Smooth muscle cell (in vitro differentiated cells): ENCODE measurements at regions not wholly inside any gene's neighbourhood (a gene's known extent, or its start where the extent isn't known, plus 50 kb on each side); places are given as distances from the start of the nearest gene placed in this dataset.

Experiments
- DNase-seq: peaks from one replicate; lab custom pipeline; 2025; ENCODE audit not compliant: unreplicated experiment; lab: John Stamatoyannopoulos, UW
- H2AFZ ChIP-seq: fragments of 200-600 bp; sonication (generic); 2 replicates; pipeline ENCODE4 v1.6.0; 2016; ENCODE audit warnings: antibody characterized with exemption, low read depth, mild to moderate bottlenecking
- H3F3A ChIP-seq: fragments of 200-600 bp; sonication (generic); 2 replicates; pipeline ENCODE4 v1.6.0; 2017; ENCODE audit warnings: antibody characterized with exemption, low read depth
- H3K27ac ChIP-seq: fragments of 200-600 bp; sonication (generic); 2 replicates; pipeline ENCODE4 v1.5.1; 2016; ENCODE audit warnings: low read depth, mild to moderate bottlenecking
- H3K27me3 ChIP-seq: fragments of 200-600 bp; sonication (generic); 2 replicates; pipeline ENCODE4 v1.6.1; 2016; ENCODE audit warnings: low read depth, mild to moderate bottlenecking
- H3K36me3 ChIP-seq: fragments of 200-600 bp; sonication (generic); 2 replicates; pipeline ENCODE4 v1.5.1; 2016; ENCODE audit warnings: low read depth
- H3K4me1 ChIP-seq: fragments of 200-600 bp; sonication (generic); 2 replicates; pipeline ENCODE4 v1.5.1; 2016; ENCODE audit warnings: low read depth
- H3K4me2 ChIP-seq: fragments of 200-600 bp; sonication (generic); 2 replicates; pipeline ENCODE4 v1.6.0; 2016; ENCODE audit warnings: mild to moderate bottlenecking
- H3K4me3 ChIP-seq: fragments of 200-600 bp; sonication (generic); 2 replicates; pipeline ENCODE4 v1.5.1; 2016; ENCODE audit warnings: mild to moderate bottlenecking
- H3K79me2 ChIP-seq: fragments of 200-600 bp; sonication (generic); 2 replicates; pipeline ENCODE4 v1.6.0; 2016; ENCODE audit warnings: low read depth, mild to moderate bottlenecking
- H3K9ac ChIP-seq: fragments of 200-600 bp; sonication (generic); 2 replicates; pipeline ENCODE4 v1.6.0; 2016; ENCODE audit warnings: low read depth
- H3K9me3 ChIP-seq: fragments of 200-600 bp; sonication (generic); replicated peaks from 2 replicates; pipeline ENCODE4 v1.5.1; 2016; ENCODE audit warnings: low read depth
- H4K20me1 ChIP-seq: fragments of 200-600 bp; sonication (generic); 2 replicates; pipeline ENCODE4 v1.6.0; 2016; ENCODE audit warnings: low read depth
- whole genome bisulfite sequencing: methylation state at CpG from one replicate; pipeline ENCODE4 v1.1.7; 2016; ENCODE audit warnings: low lambda C conversion rate; 5-methylcytosine and 5-hydroxymethylcytosine counted together
- TF ChIP-seq, protein P1 (sequence below): fragments of 200-600 bp; sonication (generic); IDR thresholded peaks from 2 replicates; pipeline ENCODE4 v1.5.1; 2017; ENCODE audit warnings: borderline replicate concordance, mild to moderate bottlenecking, antibody characterized with exemption; ENCODE audit not compliant: insufficient read depth, poor library complexity, severe bottlenecking

DNA sequence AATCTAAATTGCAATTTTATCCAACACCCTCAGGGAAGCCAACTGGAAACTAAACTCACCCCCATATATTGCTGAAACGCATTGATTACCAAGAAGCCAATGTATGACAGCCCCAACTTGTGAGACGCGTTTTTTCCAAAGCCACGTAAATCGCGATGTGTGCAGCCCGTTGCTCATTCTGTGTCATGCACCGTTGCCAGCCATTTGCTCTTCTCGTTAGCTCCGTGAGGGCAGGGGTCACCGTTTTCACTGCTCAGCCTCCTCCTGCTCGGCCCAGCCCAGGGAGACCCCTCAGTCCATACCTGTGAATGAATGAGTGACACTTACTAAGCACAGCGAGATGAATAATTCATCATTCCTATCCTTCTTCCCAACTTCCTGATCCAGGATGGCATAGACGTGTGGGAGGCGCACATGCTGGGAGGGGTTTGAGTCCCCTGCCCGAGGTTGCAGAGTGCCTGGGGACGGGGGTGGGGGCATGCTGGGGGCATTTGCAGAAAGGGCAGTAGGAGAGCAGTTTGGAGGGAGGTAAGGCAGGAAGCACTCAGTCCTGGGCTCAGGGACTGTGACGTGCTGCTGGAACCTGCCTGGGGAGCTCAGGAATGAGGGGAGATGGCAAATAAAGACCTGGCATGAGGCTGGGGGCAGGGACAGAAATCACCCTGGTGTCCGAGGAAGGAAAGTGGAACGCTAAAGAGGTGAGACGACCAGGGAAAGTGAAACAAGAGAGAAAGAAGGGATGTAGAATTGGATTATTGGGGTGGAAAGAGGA lies 104.2 kb upstream of the SDK1 start:
- Histone ChIP-seq H2AFZ (no peak overlapping the region), H4K20me1 (no peaks in the 10 kb centered on the region), H3F3A (no peaks in the 10 kb centered on the region), H3K36me3 (no peaks in the 10 kb centered on the region), H3K79me2 (no peaks in the 10 kb centered on the region), H3K27me3 (no peaks in the 10 kb centered on the region), H3K27ac (no peak overlapping the region), H3K4me3 (no peak overlapping the region), H3K4me2 (no peak overlapping the region), H3K9me3 (no peaks in the 10 kb centered on the region), H3K9ac (no peak overlapping the region), H3K4me1 (no peaks in the 10 kb centered on the region)
- WGBS = 89% methylated on average over 21 of the region's 21 CpGs
- TF ChIP-seq, protein P1, sequence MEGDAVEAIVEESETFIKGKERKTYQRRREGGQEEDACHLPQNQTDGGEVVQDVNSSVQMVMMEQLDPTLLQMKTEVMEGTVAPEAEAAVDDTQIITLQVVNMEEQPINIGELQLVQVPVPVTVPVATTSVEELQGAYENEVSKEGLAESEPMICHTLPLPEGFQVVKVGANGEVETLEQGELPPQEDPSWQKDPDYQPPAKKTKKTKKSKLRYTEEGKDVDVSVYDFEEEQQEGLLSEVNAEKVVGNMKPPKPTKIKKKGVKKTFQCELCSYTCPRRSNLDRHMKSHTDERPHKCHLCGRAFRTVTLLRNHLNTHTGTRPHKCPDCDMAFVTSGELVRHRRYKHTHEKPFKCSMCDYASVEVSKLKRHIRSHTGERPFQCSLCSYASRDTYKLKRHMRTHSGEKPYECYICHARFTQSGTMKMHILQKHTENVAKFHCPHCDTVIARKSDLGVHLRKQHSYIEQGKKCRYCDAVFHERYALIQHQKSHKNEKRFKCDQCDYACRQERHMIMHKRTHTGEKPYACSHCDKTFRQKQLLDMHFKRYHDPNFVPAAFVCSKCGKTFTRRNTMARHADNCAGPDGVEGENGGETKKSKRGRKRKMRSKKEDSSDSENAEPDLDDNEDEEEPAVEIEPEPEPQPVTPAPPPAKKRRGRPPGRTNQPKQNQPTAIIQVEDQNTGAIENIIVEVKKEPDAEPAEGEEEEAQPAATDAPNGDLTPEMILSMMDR = no peak
- no peak for DNase-seq

GRCh38 chr7:3197567-3198213 lies 103.4 kb upstream of the SDK1 start:
- H3K79me2 ChIP-seq = no peaks in the 10 kb centered on the region
- no peak overlapping the region for H3K27ac ChIP-seq
- H3K27me3 ChIP-seq = no peaks in the 10 kb centered on the region
- no peak overlapping the region for H2AFZ ChIP-seq
- 73% methylated on average over 9 of the region's 11 CpGs for WGBS
- H3K9ac ChIP-seq = no peak overlapping the region
- TF ChIP-seq, protein P1 = no peak
- no peaks in the 10 kb centered on the region for H3F3A ChIP-seq
- H3K36me3 ChIP-seq = no peaks in the 10 kb centered on the region
- no peak for DNase-seq
- H3K4me3 ChIP-seq = no peak overlapping the region
- H3K4me1 ChIP-seq = no peaks in the 10 kb centered on the region
- H3K9me3 ChIP-seq = no peaks in the 10 kb centered on the region
- H3K4me2 ChIP-seq = no peak overlapping the region
- no peaks in the 10 kb centered on the region for H4K20me1 ChIP-seq

GRCh38 chr7:3198316-3198715 lies 102.7 kb upstream of the SDK1 start:
- H3K9me3 ChIP-seq = no peaks in the 10 kb centered on the region
- no peak overlapping the region for H3K4me2 ChIP-seq
- H3K27me3 ChIP-seq = no peaks in the 10 kb centered on the region
- no peak overlapping the region for H3K4me3 ChIP-seq
- no peak overlapping the region for H3K27ac ChIP-seq
- no peaks in the 10 kb centered on the region for H3K36me3 ChIP-seq
- H3K4me1 ChIP-seq = no peaks in the 10 kb centered on the region
- H2AFZ ChIP-seq = no peak overlapping the region
- no peaks in the 10 kb centered on the region for H3K79me2 ChIP-seq
- TF ChIP-seq, protein P1 = no peak
- DNase-seq = no peak
- H3K9ac ChIP-seq = no peak overlapping the region
- no peaks in the 10 kb centered on the region for H3F3A ChIP-seq
- H4K20me1 ChIP-seq = no peaks in the 10 kb centered on the region
